ENCODE measurements at regions not wholly inside any gene's neighbourhood (a gene's known extent, or its start where the extent isn't known, plus 50 kb on each side); places are given as distances from the start of the nearest gene placed in this dataset.

GRCh38 chr20:59452856-59453255, 151.5 kb upstream of the PHACTR3 start:
- Histone ChIP-seq H2AFZ (ENCODE audit: low read length) (no peak overlapping the region), H3K79me2 (ENCODE audit: insufficient read depth, low read length) (no peaks in the 10 kb centered on the region)
- TF ChIP-seq CTCF (IDR thresholded peaks at IDR 0.05; ENCODE audit: extremely low read depth, low read depth, low read length): no peak

GRCh38 chr20:59453759-59454560, 150.4 kb upstream of the PHACTR3 start:
- H3K4me3 ChIP-seq (ENCODE audit: insufficient read depth, low read length): no peak overlapping the region
- no peak overlapping the region for H2AFZ ChIP-seq (ENCODE audit: low read length)
- no peaks in the 10 kb centered on the region for H3K36me3 ChIP-seq (ENCODE audit: insufficient read depth, low read length)
- no peak for DNase-seq (ENCODE audit: insufficient read length, low spot score, missing footprints)
- no peak for TF ChIP-seq CTCF (IDR thresholded peaks at IDR 0.05; ENCODE audit: extremely low read depth, low read depth, low read length)
- no peak overlapping the region for H3K4me2 ChIP-seq (ENCODE audit: insufficient read depth, low read length)
- no peaks in the 10 kb centered on the region for H4K20me1 ChIP-seq (ENCODE audit: insufficient read depth, low read length)
- H3K4me1 ChIP-seq (ENCODE audit: insufficient read depth, low read length): no peaks in the 10 kb centered on the region
- no peaks in the 10 kb centered on the region for H3K27me3 ChIP-seq (ENCODE audit: insufficient read depth, low read length)
- H3K9me3 ChIP-seq (ENCODE audit: low read depth, low read length): no peaks in the 10 kb centered on the region
- no peaks in the 10 kb centered on the region for H3K79me2 ChIP-seq (ENCODE audit: insufficient read depth, low read length)
- no peak overlapping the region for H3K27ac ChIP-seq (ENCODE audit: low read depth, low read length)

More at GRCh38 chr20:59452856-59453255, 151.5 kb upstream of the PHACTR3 start:
- Histone ChIP-seq H3K4me2 (ENCODE audit: insufficient read depth, low read length) (no peak overlapping the region), H3K36me3 (ENCODE audit: insufficient read depth, low read length) (no peaks in the 10 kb centered on the region), H3K27ac (ENCODE audit: low read depth, low read length) (no peak overlapping the region), H3K4me1 (ENCODE audit: insufficient read depth, low read length) (no peaks in the 10 kb centered on the region), H3K9me3 (ENCODE audit: low read depth, low read length) (no peaks in the 10 kb centered on the region), H4K20me1 (ENCODE audit: insufficient read depth, low read length) (no peaks in the 10 kb centered on the region), H3K4me3 (ENCODE audit: insufficient read depth, low read length) (no peak overlapping the region), H3K27me3 (ENCODE audit: insufficient read depth, low read length) (no peaks in the 10 kb centered on the region)
- no peak for DNase-seq (ENCODE audit: insufficient read length, low spot score, missing footprints)

- peak overlapping the region; percentile 62 for H2AFZ ChIP-seq (ENCODE audit: low read length)
Measured at GRCh38 chr20:59455402-59456341, 148.7 kb upstream of the PHACTR3 start.

More at GRCh38 chr20:59455402-59456341, 148.7 kb upstream of the PHACTR3 start:
- H3K4me3 ChIP-seq (ENCODE audit: insufficient read depth, low read length): no peak overlapping the region
- peak overlapping the region; percentile 55 for H3K4me2 ChIP-seq (ENCODE audit: insufficient read depth, low read length)
- peak; percentile 76 for DNase-seq (ENCODE audit: insufficient read length, low spot score, missing footprints)
- no peaks in the 10 kb centered on the region for H3K4me1 ChIP-seq (ENCODE audit: insufficient read depth, low read length)
- no peak overlapping the region for H3K27ac ChIP-seq (ENCODE audit: low read depth, low read length)
- no peaks in the 10 kb centered on the region for H4K20me1 ChIP-seq (ENCODE audit: insufficient read depth, low read length)
- no peaks in the 10 kb centered on the region for H3K36me3 ChIP-seq (ENCODE audit: insufficient read depth, low read length)
- TF ChIP-seq CTCF (IDR thresholded peaks at IDR 0.05; ENCODE audit: extremely low read depth, low read depth, low read length): peak; percentile 64
- no peaks in the 10 kb centered on the region for H3K27me3 ChIP-seq (ENCODE audit: insufficient read depth, low read length)
- H3K79me2 ChIP-seq (ENCODE audit: insufficient read depth, low read length): no peaks in the 10 kb centered on the region
- no peaks in the 10 kb centered on the region for H3K9me3 ChIP-seq (ENCODE audit: low read depth, low read length)
